Neural crest cell (in vitro differentiated cells): ENCODE measurements at regions not wholly inside any gene's neighbourhood (a gene's known extent, or its start where the extent isn't known, plus 50 kb on each side); places are given as distances from the start of the nearest gene placed in this dataset.
"Not testable (repeated sequence)": the region's sequence is repeated elsewhere in the genome, so short reads cannot be mapped to it uniquely, and the experiment has no call there.

Experiments
- DNase-seq: peaks from one replicate; pipeline ENCODE4 v3.0.0; 2021; ENCODE audit warnings: low read depth, mixed read lengths, low spot score
- H3K27ac Mint-ChIP-seq: one replicate; pipeline ENCODE4 v1.8.0; 2021; ENCODE audit warnings: mild to moderate bottlenecking, mixed read lengths; ENCODE audit not compliant: unreplicated experiment
- H3K27me3 Mint-ChIP-seq: 2 replicates; pipeline ENCODE4 v1.8.0; 2021; ENCODE audit warnings: low read depth, mild to moderate bottlenecking, mixed read lengths
- H3K36me3 Mint-ChIP-seq: 2 replicates; pipeline ENCODE4 v1.8.0; 2021; ENCODE audit warnings: low read depth, mild to moderate bottlenecking, mixed read lengths
- H3K4me1 Mint-ChIP-seq: 2 replicates; pipeline ENCODE4 v1.8.0; 2021; ENCODE audit warnings: mixed read lengths
- H3K4me3 Mint-ChIP-seq: one replicate; pipeline ENCODE4 v1.8.0; 2021; ENCODE audit warnings: mild to moderate bottlenecking, mixed read lengths
- H3K9me3 Mint-ChIP-seq: 2 replicates; pipeline ENCODE4 v1.8.0; 2021; ENCODE audit warnings: mixed read lengths
- TF ChIP-seq, protein P1 (sequence below): fragments of 200-600 bp; sonication (generic); conservative IDR thresholded peaks from 2 replicates; pipeline ENCODE4 v1.5.0; 2021; ENCODE audit warnings: antibody characterized with exemption, mild to moderate bottlenecking

DNA sequence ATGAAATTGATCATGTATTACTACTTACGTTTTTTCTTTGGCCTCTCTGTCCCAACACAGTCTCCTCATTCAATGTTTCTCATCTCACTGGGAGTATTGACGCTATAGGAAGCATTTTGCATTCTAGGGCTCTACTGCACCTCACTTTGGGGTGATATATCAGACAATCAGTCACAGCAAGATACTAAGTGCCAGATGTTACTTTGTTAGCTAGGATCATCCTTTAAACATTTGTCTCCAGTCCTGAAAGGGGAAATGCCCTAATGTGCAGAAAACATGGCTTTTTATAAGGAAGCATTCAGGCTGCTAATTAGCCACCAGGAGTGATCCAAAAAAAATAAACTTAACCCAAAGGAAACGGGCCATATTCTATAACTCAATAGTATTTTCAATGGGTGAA, 409.1 kb downstream of the RWDD3 start:
- TF ChIP-seq, protein P1, sequence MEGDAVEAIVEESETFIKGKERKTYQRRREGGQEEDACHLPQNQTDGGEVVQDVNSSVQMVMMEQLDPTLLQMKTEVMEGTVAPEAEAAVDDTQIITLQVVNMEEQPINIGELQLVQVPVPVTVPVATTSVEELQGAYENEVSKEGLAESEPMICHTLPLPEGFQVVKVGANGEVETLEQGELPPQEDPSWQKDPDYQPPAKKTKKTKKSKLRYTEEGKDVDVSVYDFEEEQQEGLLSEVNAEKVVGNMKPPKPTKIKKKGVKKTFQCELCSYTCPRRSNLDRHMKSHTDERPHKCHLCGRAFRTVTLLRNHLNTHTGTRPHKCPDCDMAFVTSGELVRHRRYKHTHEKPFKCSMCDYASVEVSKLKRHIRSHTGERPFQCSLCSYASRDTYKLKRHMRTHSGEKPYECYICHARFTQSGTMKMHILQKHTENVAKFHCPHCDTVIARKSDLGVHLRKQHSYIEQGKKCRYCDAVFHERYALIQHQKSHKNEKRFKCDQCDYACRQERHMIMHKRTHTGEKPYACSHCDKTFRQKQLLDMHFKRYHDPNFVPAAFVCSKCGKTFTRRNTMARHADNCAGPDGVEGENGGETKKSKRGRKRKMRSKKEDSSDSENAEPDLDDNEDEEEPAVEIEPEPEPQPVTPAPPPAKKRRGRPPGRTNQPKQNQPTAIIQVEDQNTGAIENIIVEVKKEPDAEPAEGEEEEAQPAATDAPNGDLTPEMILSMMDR: no peak
- no peak overlapping the region for H3K4me3 Mint-ChIP-seq
- H3K27me3 Mint-ChIP-seq: no peaks in the 10 kb centered on the region

DNA sequence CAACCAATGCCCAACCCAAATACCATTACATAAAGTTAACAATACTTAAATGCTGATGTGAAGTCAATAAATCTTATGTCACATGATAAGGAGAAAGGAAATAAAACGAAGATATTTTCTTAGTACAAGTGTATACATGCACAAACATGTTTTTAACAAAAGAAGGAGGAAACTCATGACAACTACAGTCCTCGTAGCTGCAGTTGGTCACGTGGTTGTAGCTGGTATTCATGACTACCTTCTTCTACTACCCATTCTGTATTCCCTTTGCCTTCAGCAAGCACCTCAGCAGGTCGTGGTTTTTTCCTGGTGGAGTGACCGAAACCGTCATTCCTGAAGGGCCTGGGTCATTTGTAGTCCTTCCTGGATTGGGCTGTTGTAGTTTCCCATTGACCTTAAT, 411.1 kb downstream of the RWDD3 start:
- DNase-seq, H3K36me3 Mint-ChIP-seq, H3K27me3 Mint-ChIP-seq, H3K9me3 Mint-ChIP-seq, H3K27ac Mint-ChIP-seq, H3K4me3 Mint-ChIP-seq, H3K4me1 Mint-ChIP-seq: not testable (repeated sequence)

More for the DNA sequence above, 409.1 kb downstream of the RWDD3 start:
- Mint-ChIP-seq H3K27ac (no peak overlapping the region), H3K4me1 (peaks cover 6% of the 10 kb centered on the region), H3K9me3 (no peaks in the 10 kb centered on the region), H3K36me3 (no peaks in the 10 kb centered on the region)
- no peak for DNase-seq

DNA sequence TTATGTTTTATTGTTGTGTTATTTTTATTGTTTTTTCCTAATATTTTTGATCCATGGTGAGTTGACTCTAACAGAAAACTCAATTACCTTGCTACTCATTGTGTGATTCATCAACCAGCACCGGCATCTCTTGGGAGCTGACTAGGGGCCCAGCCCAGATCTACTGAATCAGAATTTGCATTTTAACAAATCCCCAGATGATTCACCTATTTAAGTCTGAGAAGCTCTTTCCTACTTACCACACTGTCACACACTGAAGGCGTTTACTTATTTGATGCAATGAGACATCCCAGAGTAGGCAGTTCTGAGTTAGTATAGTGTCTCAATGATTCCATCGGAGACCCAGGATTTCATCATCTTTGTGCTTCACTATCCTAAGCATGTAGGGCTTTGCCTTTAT, 416.6 kb downstream of the RWDD3 start:
- DNase-seq: no peak
- Mint-ChIP-seq H3K27me3 (no peaks in the 10 kb centered on the region), H3K4me3 (no peak overlapping the region), H3K36me3 (no peaks in the 10 kb centered on the region), H3K4me1 (peaks cover 7% of the 10 kb centered on the region), H3K9me3 (peaks cover 3% of the 10 kb centered on the region), H3K27ac (no peak overlapping the region)
- TF ChIP-seq, protein P1: no peak

DNA sequence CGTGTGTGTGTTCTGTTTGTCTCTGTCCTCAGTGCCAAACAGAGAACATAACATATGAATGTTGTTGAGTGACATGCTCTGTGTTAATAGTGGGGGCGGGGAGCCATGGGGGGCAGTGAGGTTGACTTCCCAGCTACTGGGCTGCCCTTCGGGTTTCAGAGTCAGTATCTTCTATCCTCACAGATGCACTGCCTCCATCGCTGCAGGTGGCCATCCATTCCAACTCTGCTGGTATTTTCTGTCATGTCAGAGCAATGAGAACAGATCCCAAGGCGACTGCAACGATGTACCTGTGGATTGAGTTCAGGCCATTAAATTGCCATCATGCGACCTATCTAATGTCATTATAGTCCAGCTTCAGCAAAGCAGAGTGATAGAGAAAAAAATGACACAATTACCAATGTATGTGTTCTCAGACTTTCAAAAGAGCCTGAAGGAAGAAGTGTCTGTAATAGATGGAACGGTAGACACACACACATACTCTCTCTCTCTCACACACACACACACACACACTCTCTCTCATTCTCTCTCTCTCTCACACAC, 418.5 kb downstream of the RWDD3 start:
- no peaks in the 10 kb centered on the region for H3K36me3 Mint-ChIP-seq
- peaks cover 7% of the 10 kb centered on the region for H3K4me1 Mint-ChIP-seq

DNA sequence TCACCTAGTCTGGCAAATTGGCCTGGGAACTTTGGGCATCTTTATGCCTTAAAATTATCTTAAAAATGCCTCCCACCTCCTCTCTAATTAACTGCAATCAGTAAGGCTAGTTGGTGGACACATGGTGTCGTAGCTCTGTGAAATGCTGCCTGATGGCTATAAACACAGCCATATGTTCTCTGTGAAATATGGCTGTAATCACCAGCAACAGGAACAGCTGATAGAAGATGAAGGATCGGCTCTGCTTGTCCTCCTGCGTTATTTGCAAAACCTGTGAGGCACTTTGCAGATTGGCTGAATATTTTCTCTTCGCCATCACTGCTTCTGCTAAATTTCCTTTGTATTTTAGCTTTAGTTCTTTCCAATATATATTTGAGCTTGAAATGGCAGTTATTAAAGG, 419.6 kb downstream of the RWDD3 start:
- H3K27me3 Mint-ChIP-seq: no peaks in the 10 kb centered on the region
- no peak overlapping the region for H3K27ac Mint-ChIP-seq
- no peak for DNase-seq
- peaks cover 3% of the 10 kb centered on the region for H3K9me3 Mint-ChIP-seq
- peaks cover 7% of the 10 kb centered on the region for H3K4me1 Mint-ChIP-seq
- H3K36me3 Mint-ChIP-seq: no peaks in the 10 kb centered on the region
- H3K4me3 Mint-ChIP-seq: no peak overlapping the region
- TF ChIP-seq, protein P1: no peak

More for the DNA sequence above, 418.5 kb downstream of the RWDD3 start:
- no peak overlapping the region for H3K27ac Mint-ChIP-seq
- DNase-seq: no peak
- H3K4me3 Mint-ChIP-seq: no peak overlapping the region
- peaks cover 3% of the 10 kb centered on the region for H3K9me3 Mint-ChIP-seq
- H3K27me3 Mint-ChIP-seq: no peaks in the 10 kb centered on the region
- TF ChIP-seq, protein P1: no peak

DNA sequence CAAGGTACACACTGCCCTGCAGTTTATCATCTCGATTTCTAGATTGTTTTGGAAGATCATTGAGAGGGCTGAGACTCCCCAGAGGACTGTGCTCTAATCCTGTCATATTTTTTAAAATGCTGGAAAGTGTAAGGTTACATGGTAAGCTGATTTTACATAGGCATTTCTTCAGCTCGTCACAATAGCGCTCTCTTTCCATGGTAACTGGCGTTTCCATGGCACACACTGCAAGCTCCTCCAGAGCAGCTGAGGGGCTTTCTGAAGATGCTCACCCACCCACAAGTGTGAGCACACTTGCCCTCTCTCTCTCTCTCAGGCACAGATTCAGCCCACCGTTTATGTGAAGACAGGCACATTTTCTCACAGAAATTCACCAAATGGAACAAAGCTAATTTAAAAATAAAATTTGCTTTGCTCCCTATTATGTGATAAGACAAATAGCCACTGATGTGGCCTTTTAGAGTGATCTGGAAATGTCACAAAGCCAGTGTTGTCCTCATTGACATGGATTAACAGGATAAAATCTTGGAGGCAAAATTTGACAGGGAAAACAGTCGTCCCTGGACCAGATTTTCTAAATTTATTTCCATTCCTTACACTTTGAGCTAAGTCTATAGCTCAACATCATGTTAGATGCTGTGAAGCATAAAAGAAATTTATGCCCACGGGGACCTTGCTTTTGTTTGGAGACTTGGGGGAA, 421.5 kb downstream of the RWDD3 start:
- no peaks in the 10 kb centered on the region for H3K36me3 Mint-ChIP-seq
- no peak overlapping the region for H3K27ac Mint-ChIP-seq
- no peak for DNase-seq

More for the DNA sequence above, 421.5 kb downstream of the RWDD3 start:
- H3K4me1 Mint-ChIP-seq: peaks cover 7% of the 10 kb centered on the region
- TF ChIP-seq, protein P1: no peak
- no peak overlapping the region for H3K4me3 Mint-ChIP-seq
- peaks cover 3% of the 10 kb centered on the region for H3K9me3 Mint-ChIP-seq
- H3K27me3 Mint-ChIP-seq: no peaks in the 10 kb centered on the region
